ENCODE measurements at regions not wholly inside any gene's neighbourhood (a gene's known extent, or its start where the extent isn't known, plus 50 kb on each side); places are given as distances from the start of the nearest gene placed in this dataset.

- Histone ChIP-seq H3K79me2 (ENCODE audit: insufficient read depth) (no peaks in the 10 kb centered on the region), H3K4me2 (no peak overlapping the region), H3K36me3 (replicated peaks in 1 of 2; ENCODE audit: control insufficient read depth in 1 of 2, insufficient read depth in 2 of 2, low read length in 1 of 2) (no peaks in the 10 kb centered on the region), H4K20me1 (ENCODE audit: insufficient read depth) (no peaks in the 10 kb centered on the region), H3K4me1 (ENCODE audit: control insufficient read depth in 1 of 2, insufficient read depth in 2 of 2, low read depth in 1 of 2, low read length in 1 of 2) (peaks cover 0 to 22% of the 10 kb centered on the region in 2 experiments; a peak in 2 of 4 replicates), H3K9me3 (no peaks in the 10 kb centered on the region), H3K9ac (no peak overlapping the region), H3F3A (replicated peaks; ENCODE audit: insufficient read depth) (peaks cover 8% of the 10 kb centered on the region), H3K27ac (ENCODE audit: low read depth in 2 of 2, low read length in 1 of 2) (no peak overlapping the region), H2AFZ (ENCODE audit: low read depth) (no peak overlapping the region), H3K9me2 (no peaks in the 10 kb centered on the region), H3K27me3 (ENCODE audit: insufficient read depth) (no peaks in the 10 kb centered on the region; the same call in 1 of the 2 replicates), H3K4me3 (ENCODE audit: low read depth in 2 of 2, low read length in 1 of 2) (no peak overlapping the region)
- POLR2A ChIA-PET: no interaction called here
- CTCF ChIA-PET: no interaction called here
- TF ChIP-seq TEAD4 (IDR thresholded peaks at IDR 0.05; ENCODE audit: borderline replicate concordance, insufficient read depth): no peak
- no peak for TF ChIP-seq NFIC (IDR thresholded peaks at IDR 0.05; ENCODE audit: borderline replicate concordance)
- TF ChIP-seq POLR2AphosphoS5 (IDR thresholded peaks at IDR 0.05; ENCODE audit: low read depth, low read length): no peak
- TF ChIP-seq USF2 (IDR thresholded peaks at IDR 0.05; ENCODE audit: borderline replicate concordance, low read depth, low read length): no peak
- TF ChIP-seq CHD2 (IDR thresholded peaks at IDR 0.05; ENCODE audit: low read length, partially characterized antibody): no peak
- TF ChIP-seq FOXJ3 (CRISPR knock-in tag; IDR thresholded peaks at IDR 0.05): no peak
- no peak for TF ChIP-seq ZBTB33 (IDR thresholded peaks at IDR 0.05; ENCODE audit: borderline replicate concordance, low read depth)
- no peak for TF ChIP-seq USF1 (IDR thresholded peaks at IDR 0.05; ENCODE audit: borderline replicate concordance, low read depth)
- no peak for TF ChIP-seq MAX (IDR thresholded peaks at IDR 0.05; ENCODE audit: low read depth)
- no peak for TF ChIP-seq MEF2A (IDR thresholded peaks at IDR 0.05; ENCODE audit: borderline replicate concordance, low read depth)
- no peak for TF ChIP-seq IRF3 (IDR thresholded peaks at IDR 0.05; ENCODE audit: low read depth, low read length)
- no peak for TF ChIP-seq YY1 (IDR thresholded peaks at IDR 0.05; ENCODE audit: low read depth)
- TF ChIP-seq EZH2phosphoT487 (IDR thresholded peaks at IDR 0.05; ENCODE audit: borderline replicate concordance, low read depth): no peak
- no peak for TF ChIP-seq SIN3A (IDR thresholded peaks at IDR 0.05; ENCODE audit: borderline replicate concordance, low read depth, low read length)
- WGBS (ENCODE audit: low lambda C conversion rate): 78% methylated on average over 4 of the region's 4 CpGs
- no peak for DNase-seq
These were observed 261.1 kb downstream of the ABHD5 start for GRCh38 chr3:43951813-43952212.
